OCI-LY3 (cell line): ENCODE measurements at regions not wholly inside any gene's neighbourhood (a gene's known extent, or its start where the extent isn't known, plus 50 kb on each side); places are given as distances from the start of the nearest gene placed in this dataset.

Experiments used
- CTCF ChIP-seq: fragments of 200-600, 300-600 bp; sonication (generic); IDR thresholded peaks from 2 replicates; pipeline ENCODE4 v1.5.1; 2014; ENCODE audit warnings: antibody characterized with exemption, low read length, low read depth
- EZH2phosphoT487 ChIP-seq: fragments of 200-600 bp; shearing (Covaris generic); IDR thresholded peaks from 2 replicates; pipeline ENCODE4 v1.6.1; 2018; ENCODE audit warnings: antibody characterized with exemption, mixed run types, low read depth

- TF ChIP-seq CTCF (no peak), EZH2phosphoT487 (no peak)
Observed at GRCh38 chr2:168373468-168373867, 82.6 kb upstream of the CERS6 start.
